ENCODE measurements at regions not wholly inside any gene's neighbourhood (a gene's known extent, or its start where the extent isn't known, plus 50 kb on each side); places are given as distances from the start of the nearest gene placed in this dataset.
"Not testable (repeated sequence)": the region's sequence is repeated elsewhere in the genome, so short reads cannot be mapped to it uniquely, and the experiment has no call there.

GRCh38 chr14:40122968-40123648 lies 690.9 kb upstream of the FBXO33 start:
- DNase-seq = no peak

GRCh38 chr14:40119765-40120164 lies 687.5 kb upstream of the FBXO33 start:
- no peak for DNase-seq

GRCh38 chr14:40119321-40119720 lies 687.1 kb upstream of the FBXO33 start:
- DNase-seq = no peak

- no peak for DNase-seq
These were observed 683.4 kb upstream of the FBXO33 start for GRCh38 chr14:40115583-40115982.

- no peak for DNase-seq
These were observed 681.4 kb upstream of the FBXO33 start for GRCh38 chr14:40113671-40114070.

- no peak for DNase-seq
These were observed 668.4 kb upstream of the FBXO33 start for GRCh38 chr14:40100544-40101196.

- no peak for DNase-seq
These were observed 667.1 kb upstream of the FBXO33 start for GRCh38 chr14:40099316-40099715.

- no peak for DNase-seq
These were observed 666.2 kb upstream of the FBXO33 start for GRCh38 chr14:40098468-40098867.

- no peak for DNase-seq
These were observed 664.7 kb upstream of the FBXO33 start for GRCh38 chr14:40096968-40097367.

GRCh38 chr14:40093800-40094199 lies 661.6 kb upstream of the FBXO33 start:
- DNase-seq = no peak

GRCh38 chr14:40074169-40074568 lies 641.9 kb upstream of the FBXO33 start:
- DNase-seq = no peak

GRCh38 chr14:40072175-40072574 lies 639.9 kb upstream of the FBXO33 start:
- no peak for DNase-seq

- DNase-seq = no peak
These were observed 627.0 kb upstream of the FBXO33 start for GRCh38 chr14:40058901-40059897.

GRCh38 chr14:40053416-40053815 lies 621.2 kb upstream of the FBXO33 start:
- no peak for DNase-seq

GRCh38 chr14:40028991-40029390 lies 596.8 kb upstream of the FBXO33 start:
- no peak for DNase-seq

- no peak for DNase-seq
These were observed 592.9 kb upstream of the FBXO33 start for GRCh38 chr14:40025101-40025500.

- DNase-seq = no peak
These were observed 578.7 kb upstream of the FBXO33 start for GRCh38 chr14:40010961-40011360.

- DNase-seq = no peak
These were observed 577.5 kb upstream of the FBXO33 start for GRCh38 chr14:40009771-40010170.

- not testable (repeated sequence) for DNase-seq
These were observed 576.1 kb upstream of the FBXO33 start for GRCh38 chr14:40008345-40008744.

GRCh38 chr14:40004871-40005500 lies 572.8 kb upstream of the FBXO33 start:
- no peak for DNase-seq

GRCh38 chr14:40003773-40004172 lies 571.5 kb upstream of the FBXO33 start:
- peak; percentile 11 to 17 for DNase-seq

- DNase-seq = no peak
These were observed 566.6 kb upstream of the FBXO33 start for GRCh38 chr14:39998854-39999253.

Measured in right lung (tissue), 2 donors.